ENCODE measurements at regions not wholly inside any gene's neighbourhood (a gene's known extent, or its start where the extent isn't known, plus 50 kb on each side); places are given as distances from the start of the nearest gene placed in this dataset.

DNA sequence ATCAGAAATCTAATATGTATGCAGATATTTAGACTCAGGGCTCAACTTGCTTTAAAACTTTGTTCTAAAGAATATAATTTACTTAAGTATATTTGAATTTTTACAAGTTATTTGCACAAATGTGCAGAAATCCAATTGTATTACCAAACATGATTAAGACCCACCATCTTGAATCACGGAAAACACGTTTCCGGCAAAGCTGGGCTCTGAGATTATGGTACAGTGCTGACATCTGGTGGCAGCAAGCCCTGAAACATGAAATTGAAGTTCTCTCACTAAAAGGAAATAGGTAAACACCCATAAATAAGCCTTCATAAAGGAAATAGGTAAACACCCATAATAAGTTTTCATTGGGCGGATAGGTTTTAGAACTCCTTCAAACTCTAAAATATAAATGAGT lies 98.3 kb upstream of the MAOA start:
- TF ChIP-seq, protein P1, sequence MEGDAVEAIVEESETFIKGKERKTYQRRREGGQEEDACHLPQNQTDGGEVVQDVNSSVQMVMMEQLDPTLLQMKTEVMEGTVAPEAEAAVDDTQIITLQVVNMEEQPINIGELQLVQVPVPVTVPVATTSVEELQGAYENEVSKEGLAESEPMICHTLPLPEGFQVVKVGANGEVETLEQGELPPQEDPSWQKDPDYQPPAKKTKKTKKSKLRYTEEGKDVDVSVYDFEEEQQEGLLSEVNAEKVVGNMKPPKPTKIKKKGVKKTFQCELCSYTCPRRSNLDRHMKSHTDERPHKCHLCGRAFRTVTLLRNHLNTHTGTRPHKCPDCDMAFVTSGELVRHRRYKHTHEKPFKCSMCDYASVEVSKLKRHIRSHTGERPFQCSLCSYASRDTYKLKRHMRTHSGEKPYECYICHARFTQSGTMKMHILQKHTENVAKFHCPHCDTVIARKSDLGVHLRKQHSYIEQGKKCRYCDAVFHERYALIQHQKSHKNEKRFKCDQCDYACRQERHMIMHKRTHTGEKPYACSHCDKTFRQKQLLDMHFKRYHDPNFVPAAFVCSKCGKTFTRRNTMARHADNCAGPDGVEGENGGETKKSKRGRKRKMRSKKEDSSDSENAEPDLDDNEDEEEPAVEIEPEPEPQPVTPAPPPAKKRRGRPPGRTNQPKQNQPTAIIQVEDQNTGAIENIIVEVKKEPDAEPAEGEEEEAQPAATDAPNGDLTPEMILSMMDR (IDR thresholded peaks at IDR 0.05; ENCODE audit: low read depth, low read length) = peak; percentile 59
- H3K27ac ChIP-seq = no peak overlapping the region
- no peaks in the 10 kb centered on the region for H3K9me3 ChIP-seq (ENCODE audit: low read depth)
- H3K27me3 ChIP-seq = no peaks in the 10 kb centered on the region
- no peak overlapping the region for H3K4me3 ChIP-seq
- no peaks in the 10 kb centered on the region for H3K36me3 ChIP-seq
- H3K4me1 ChIP-seq (ENCODE audit: low read depth) = peaks cover 12% of the 10 kb centered on the region
- DNase-seq (ENCODE audit: low read depth in 1 of 2, low spot score in 1 of 2) = peak; percentile 74 to 75

DNA sequence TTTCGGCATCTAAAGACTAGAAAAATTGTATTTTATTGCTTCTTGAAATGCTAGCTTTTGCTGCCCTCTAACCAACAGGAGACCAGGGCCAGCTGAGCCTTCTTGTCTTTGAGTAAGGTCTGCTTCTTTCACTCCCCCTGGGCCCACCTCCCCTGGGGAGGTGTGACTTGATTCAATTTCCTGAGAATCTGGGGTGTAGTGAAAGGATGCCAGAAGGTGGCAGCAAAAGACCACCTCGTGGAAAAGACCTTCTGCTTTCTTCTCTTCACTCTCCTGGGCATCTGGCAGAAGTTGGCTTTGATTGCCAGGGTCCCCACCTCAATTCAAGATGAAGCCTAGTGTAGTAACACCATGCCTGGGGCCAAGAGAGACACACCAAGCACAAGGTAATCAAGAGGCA lies 96.5 kb upstream of the MAOA start:
- Histone ChIP-seq H3K27ac (no peak overlapping the region), H3K4me1 (ENCODE audit: low read depth) (peaks cover 12% of the 10 kb centered on the region), H3K36me3 (no peaks in the 10 kb centered on the region)

DNA sequence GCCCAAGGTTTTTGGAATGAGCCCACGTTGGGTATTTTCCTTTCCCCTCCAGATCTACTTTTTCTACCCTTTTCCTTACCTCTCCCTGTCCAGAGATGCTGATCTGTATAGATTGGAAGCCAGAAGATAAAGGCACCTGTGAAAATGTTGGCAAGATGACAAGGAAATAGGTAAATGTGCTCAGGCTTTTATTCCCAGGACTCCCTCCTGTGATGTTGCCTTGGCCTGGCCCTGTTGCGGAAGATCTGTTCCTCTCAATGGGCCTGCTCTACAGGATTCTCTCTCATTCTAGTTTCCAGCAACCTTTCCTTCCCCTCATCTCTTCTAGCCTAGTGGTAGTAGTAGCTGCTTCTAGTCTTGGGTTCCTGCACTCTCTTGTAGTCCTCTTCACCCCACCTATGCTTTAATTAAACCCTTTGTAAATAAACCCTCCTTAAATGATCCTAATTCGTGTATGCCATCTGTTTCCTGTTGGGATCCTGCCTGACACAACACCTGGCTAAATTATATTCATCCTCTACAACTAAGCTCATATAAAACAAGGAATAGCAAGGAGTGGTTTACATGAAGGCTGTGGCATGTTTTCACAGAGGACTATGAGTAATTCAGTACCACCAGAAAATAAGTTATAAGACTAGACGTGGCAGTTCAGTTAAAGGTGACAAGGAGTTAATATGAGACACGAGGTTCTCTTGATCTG lies 95.7 kb upstream of the MAOA start:
- Histone ChIP-seq H3K4me3 (no peak overlapping the region), H3K9me3 (ENCODE audit: low read depth) (no peaks in the 10 kb centered on the region), H3K36me3 (no peaks in the 10 kb centered on the region), H3K4me1 (ENCODE audit: low read depth) (peaks cover 12% of the 10 kb centered on the region), H3K27ac (no peak overlapping the region), H3K27me3 (no peaks in the 10 kb centered on the region)
- DNase-seq (ENCODE audit: low read depth in 1 of 2, low spot score in 1 of 2) = no peak
- TF ChIP-seq, protein P1 (IDR thresholded peaks at IDR 0.05; ENCODE audit: low read depth, low read length) = no peak

More for the DNA sequence above, 96.5 kb upstream of the MAOA start:
- Histone ChIP-seq H3K4me3 (no peak overlapping the region), H3K27me3 (no peaks in the 10 kb centered on the region), H3K9me3 (ENCODE audit: low read depth) (no peaks in the 10 kb centered on the region)
- DNase-seq (ENCODE audit: low read depth in 1 of 2, low spot score in 1 of 2) = peak; percentile 61 to 71
- TF ChIP-seq, protein P1 (IDR thresholded peaks at IDR 0.05; ENCODE audit: low read depth, low read length) = peak; percentile 57

DNA sequence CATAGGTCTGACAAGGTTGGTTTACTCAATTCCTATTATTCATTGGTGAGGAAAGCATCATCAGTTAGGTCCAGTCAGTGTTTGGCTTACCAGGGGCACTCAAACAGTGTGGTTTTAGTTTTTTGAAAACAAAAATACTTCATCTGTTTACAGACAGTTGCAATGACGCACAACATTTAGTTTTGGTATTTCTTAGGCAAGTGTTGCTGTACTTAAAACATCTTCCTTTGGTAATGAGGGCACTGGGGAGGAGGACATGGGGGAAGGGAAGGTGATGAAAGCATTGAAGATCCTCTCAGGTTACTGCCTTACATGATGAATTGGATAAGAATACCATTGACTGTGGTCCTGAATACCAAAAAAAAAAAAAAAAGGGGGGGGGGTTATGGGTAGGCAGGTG lies 93.7 kb upstream of the MAOA start:
- no peak for DNase-seq (ENCODE audit: low read depth in 1 of 2, low spot score in 1 of 2)
- H3K4me1 ChIP-seq (ENCODE audit: low read depth) = peaks cover under 1% of the 10 kb centered on the region

DNA sequence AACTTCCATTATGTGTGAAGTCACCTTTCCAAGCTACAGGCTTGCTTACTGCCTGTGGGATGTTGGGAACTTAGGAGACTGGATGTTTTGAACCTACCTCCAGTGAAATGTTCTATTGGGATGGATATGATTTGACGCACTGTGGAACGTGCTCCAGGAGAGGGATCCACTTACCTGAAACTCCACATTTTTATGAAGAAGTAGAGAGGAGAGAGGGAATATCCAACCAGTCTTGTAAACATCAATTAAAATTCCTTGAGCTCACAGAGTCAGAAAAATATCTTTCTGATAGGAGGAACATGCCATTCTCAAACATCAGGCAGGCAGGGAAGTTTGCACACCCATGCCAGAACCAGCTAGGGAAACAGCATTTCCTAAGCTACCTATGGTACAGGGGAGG lies 91.1 kb upstream of the MAOA start:
- no peaks in the 10 kb centered on the region for H3K27me3 ChIP-seq
- no peak overlapping the region for H3K4me3 ChIP-seq
- no peak overlapping the region for H3K27ac ChIP-seq
- H3K4me1 ChIP-seq (ENCODE audit: low read depth) = no peaks in the 10 kb centered on the region
- DNase-seq (ENCODE audit: low read depth in 1 of 2, low spot score in 1 of 2) = no peak
- H3K36me3 ChIP-seq = no peaks in the 10 kb centered on the region
- TF ChIP-seq, protein P1 (IDR thresholded peaks at IDR 0.05; ENCODE audit: low read depth, low read length) = no peak
- no peaks in the 10 kb centered on the region for H3K9me3 ChIP-seq (ENCODE audit: low read depth)

More for the DNA sequence above, 93.7 kb upstream of the MAOA start:
- Histone ChIP-seq H3K9me3 (ENCODE audit: low read depth) (no peaks in the 10 kb centered on the region), H3K4me3 (no peak overlapping the region), H3K36me3 (no peaks in the 10 kb centered on the region), H3K27ac (no peak overlapping the region), H3K27me3 (no peaks in the 10 kb centered on the region)
- TF ChIP-seq, protein P1 (IDR thresholded peaks at IDR 0.05; ENCODE audit: low read depth, low read length) = no peak
